PC-3 (cell line): ENCODE measurements at regions not wholly inside any gene's neighbourhood (a gene's known extent, or its start where the extent isn't known, plus 50 kb on each side); places are given as distances from the start of the nearest gene placed in this dataset.

ENCODE experiments used
- ATAC-seq: fragments of 200-7000 bp; cut with Tn5 transposase; 2 replicates; pipeline ENCODE4 v1.9.1; 2020; ENCODE audit warnings: mild to moderate bottlenecking, moderate library complexity
- BruUV-seq: library from RNA; stranded (reverse); fragments of 400-500 nt; replicated peaks from 2 replicates; lab custom pipeline; 2021; lab: Mats Ljungman, UMichigan
- CTCF ChIA-PET: fragments of 300-600 bp; sonication (Branson Sonifier 250); formaldehyde crosslinking; loops from one replicate; lab custom pipeline; 2022; ENCODE audit warnings: antibody characterized with exemption; lab: Charles Lee
- POLR2A ChIA-PET: fragments of 300-600 bp; sonication (Branson Sonifier 250); formaldehyde crosslinking; loops from one replicate; lab custom pipeline; 2022; ENCODE audit warnings: antibody characterized with exemption; ENCODE audit not compliant: unreplicated experiment; lab: Charles Lee
- DNase-seq: peaks from one replicate; pipeline ENCODE4 v3.0.0-alpha.2; 2015
- H2AFZ ChIP-seq: fragments of 300-600 bp; sonication (generic); 2 replicates; pipeline ENCODE4 v1.6.0; 2016; ENCODE audit warnings: antibody characterized with exemption, low read length
- H3F3A ChIP-seq: fragments of 300-600 bp; sonication (generic); one replicate; pipeline ENCODE4 v1.6.0; 2017; ENCODE audit warnings: antibody characterized with exemption, low read length, control low read depth, mild to moderate bottlenecking; ENCODE audit not compliant: unreplicated experiment
- H3K27ac ChIP-seq: fragments of 300-600 bp; sonication (generic); 2 replicates; pipeline ENCODE4 v1.5.1; 2016; ENCODE audit warnings: mild to moderate bottlenecking, low read length
- H3K27me3 ChIP-seq: fragments of 300-600 bp; sonication (generic); 2 replicates; pipeline ENCODE4 v1.6.1; 2016; ENCODE audit warnings: low read length, mixed read lengths
- H3K36me3 ChIP-seq: fragments of 300-600 bp; sonication (generic); 2 replicates; pipeline ENCODE4 v1.6.1; 2016; ENCODE audit warnings: low read depth, mixed run types, low read length, mixed read lengths
- H3K4me1 ChIP-seq: fragments of 300-600 bp; sonication (generic); 2 replicates; pipeline ENCODE4 v1.5.1; 2016; ENCODE audit warnings: low read length; ENCODE audit not compliant: insufficient read depth
- H3K4me2 ChIP-seq: fragments of 300-600 bp; sonication (generic); 2 replicates; pipeline ENCODE4 v1.6.0; 2016; ENCODE audit warnings: low read length
- H3K4me3 ChIP-seq: fragments of 300-600 bp; sonication (generic); 2 replicates; pipeline ENCODE4 v1.5.1; 2016; ENCODE audit warnings: mild to moderate bottlenecking, low read length, mixed read lengths
- H3K79me2 ChIP-seq: fragments of 300-600 bp; sonication (generic); 2 replicates; pipeline ENCODE4 v1.6.1; 2017; ENCODE audit warnings: low read length, mixed read lengths
- H3K9ac ChIP-seq: fragments of 300-600 bp; sonication (generic); 2 replicates; pipeline ENCODE4 v1.6.0; 2016; ENCODE audit warnings: mild to moderate bottlenecking, low read length
- H3K9me2 ChIP-seq: fragments of 300-600 bp; sonication (generic); replicated peaks from 2 replicates; pipeline ENCODE4 v1.6.1; 2016; ENCODE audit warnings: mixed run types, low read length, mixed read lengths
- H3K9me3 ChIP-seq: fragments of 300-600 bp; sonication (generic); 2 replicates; pipeline ENCODE4 v1.6.1; 2016; ENCODE audit warnings: low read length, mixed read lengths
- H4K20me1 ChIP-seq: fragments of 300-600 bp; sonication (generic); 2 replicates; pipeline ENCODE4 v1.6.1; 2016; ENCODE audit warnings: low read length, mixed read lengths
- CTCF ChIP-seq: fragments of 300-600 bp; sonication (generic); conservative IDR thresholded peaks from 2 replicates; pipeline ENCODE4 v1.5.1; 2017; ENCODE audit warnings: antibody characterized with exemption, low read depth, mild to moderate bottlenecking, low read length
- EZH2 ChIP-seq: fragments of 300-600 bp; sonication (generic); IDR thresholded peaks from one replicate; pipeline ENCODE4 v1.6.1; 2017; ENCODE audit warnings: antibody characterized with exemption, mild to moderate bottlenecking, low read length; ENCODE audit not compliant: unreplicated experiment
- EZH2phosphoT487 ChIP-seq: fragments of 300-600 bp; sonication (generic); IDR thresholded peaks from 2 replicates; pipeline ENCODE4 v1.6.1; 2018; ENCODE audit warnings: mild to moderate bottlenecking, antibody characterized with exemption, low read length, borderline replicate concordance
- intact Hi-C: fragments of 100-400 bp; cut with micrococcal nuclease; formaldehyde crosslinking; loops from 2 replicates; pipeline ENCODE4 v1.9.0; 2023

GRCh38 chr5:68129364-68129763 lies 86.2 kb upstream of the PIK3R1 start:
- Histone ChIP-seq H3K4me3 (no peak overlapping the region), H3K79me2 (no peaks in the 10 kb centered on the region), H3K27me3 (no peaks in the 10 kb centered on the region), H3F3A (no peaks in the 10 kb centered on the region), H3K9ac (no peak overlapping the region), H3K4me1 (no peaks in the 10 kb centered on the region), H3K27ac (no peak overlapping the region), H3K9me3 (no peaks in the 10 kb centered on the region), H3K4me2 (no peak overlapping the region), H3K9me2 (no peaks in the 10 kb centered on the region), H3K36me3 (no peaks in the 10 kb centered on the region), H2AFZ (no peak overlapping the region), H4K20me1 (no peaks in the 10 kb centered on the region)
- ATAC-seq (no peak), DNase-seq (no peak)
- CTCF ChIA-PET, result no interaction called here
- no TSS peak for BruUV-seq
- POLR2A ChIA-PET, result no interaction called here
- no peak for TF ChIP-seq EZH2phosphoT487
- TF ChIP-seq CTCF, result no peak
- no peak for TF ChIP-seq EZH2
- intact Hi-C loops, result no loop called here

GRCh38 chr5:68126886-68127285 lies 88.7 kb upstream of the PIK3R1 start:
- Histone ChIP-seq H3F3A (no peaks in the 10 kb centered on the region), H3K27me3 (no peaks in the 10 kb centered on the region), H3K4me1 (no peaks in the 10 kb centered on the region), H3K4me3 (no peak overlapping the region), H3K9ac (no peak overlapping the region), H3K9me2 (no peaks in the 10 kb centered on the region), H3K79me2 (no peaks in the 10 kb centered on the region), H3K36me3 (no peaks in the 10 kb centered on the region), H3K4me2 (no peak overlapping the region), H2AFZ (no peak overlapping the region), H4K20me1 (no peaks in the 10 kb centered on the region), H3K9me3 (no peaks in the 10 kb centered on the region), H3K27ac (no peak overlapping the region)
- ChIA-PET CTCF (no interaction called here), POLR2A (no interaction called here)
- no TSS peak for BruUV-seq
- DNase-seq, result no peak
- no peak for ATAC-seq
- TF ChIP-seq EZH2 (no peak), EZH2phosphoT487 (no peak), CTCF (no peak)
- intact Hi-C loops, result no loop called here

GRCh38 chr5:68122439-68123328 lies 92.9 kb upstream of the PIK3R1 start:
- H3F3A ChIP-seq, result no peaks in the 10 kb centered on the region
- no peak for TF ChIP-seq EZH2phosphoT487
- no peak for TF ChIP-seq EZH2
- no peak for TF ChIP-seq CTCF
- no peak overlapping the region for H3K4me2 ChIP-seq
- H3K9me2 ChIP-seq, result no peaks in the 10 kb centered on the region
- H3K9me3 ChIP-seq, result no peaks in the 10 kb centered on the region
- ChIA-PET CTCF (no interaction called here), POLR2A (no interaction called here)
- H4K20me1 ChIP-seq, result no peaks in the 10 kb centered on the region
- ATAC-seq, result no peak
- no peak overlapping the region for H3K9ac ChIP-seq
- H3K36me3 ChIP-seq, result no peaks in the 10 kb centered on the region
- H3K79me2 ChIP-seq, result no peaks in the 10 kb centered on the region
- no peaks in the 10 kb centered on the region for H3K4me1 ChIP-seq
- H3K27ac ChIP-seq, result no peak overlapping the region
- intact Hi-C loops, result no loop called here
- H3K27me3 ChIP-seq, result no peaks in the 10 kb centered on the region
- no peak overlapping the region for H3K4me3 ChIP-seq
- no peak for DNase-seq
- no peak overlapping the region for H2AFZ ChIP-seq
- no TSS peak for BruUV-seq
